Colon (tissue), 2 donors: ENCODE measurements at regions not wholly inside any gene's neighbourhood (a gene's known extent, or its start where the extent isn't known, plus 50 kb on each side); places are given as distances from the start of the nearest gene placed in this dataset.

Source experiments
- FAIRE-seq: peaks from 2 replicates; lab custom pipeline; 2012; peaks lifted over from hg19 to GRCh38; lab: Jason Lieb, UNC
- donor health status: control.
- donor health status: control.

DNA sequence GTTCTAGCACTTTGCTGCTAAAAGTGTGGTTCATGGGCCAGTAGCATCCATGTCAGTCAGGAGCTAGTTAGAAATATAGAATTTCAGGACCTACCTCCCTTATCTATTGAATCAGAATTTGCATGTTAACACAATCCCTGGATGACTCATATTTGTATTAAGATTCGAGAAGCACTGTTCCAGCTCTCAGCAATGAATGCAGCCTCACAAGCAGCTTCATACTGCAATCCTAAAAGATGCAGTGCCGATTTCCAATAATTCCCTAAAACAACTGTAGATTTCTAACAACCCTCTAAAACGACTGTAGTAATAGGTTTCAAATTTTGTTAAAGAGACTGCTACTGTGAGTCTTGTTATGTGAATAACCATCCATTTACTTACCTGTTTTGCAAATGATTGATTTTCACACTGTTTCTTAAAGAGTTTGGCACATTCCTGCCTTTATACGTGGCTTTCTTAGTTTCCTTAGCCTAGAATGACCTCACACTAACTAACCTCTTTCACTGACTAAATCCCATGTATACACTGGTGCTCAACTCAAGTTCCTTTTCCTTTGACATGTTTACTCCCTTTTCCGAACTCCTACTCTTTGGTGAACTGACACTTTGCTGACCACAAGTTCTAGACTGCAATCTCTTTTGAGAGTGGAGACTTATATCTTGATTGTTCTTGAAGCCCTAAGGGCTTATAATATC, 511.8 kb downstream of the METTL15 start:
- no peak for FAIRE-seq

DNA sequence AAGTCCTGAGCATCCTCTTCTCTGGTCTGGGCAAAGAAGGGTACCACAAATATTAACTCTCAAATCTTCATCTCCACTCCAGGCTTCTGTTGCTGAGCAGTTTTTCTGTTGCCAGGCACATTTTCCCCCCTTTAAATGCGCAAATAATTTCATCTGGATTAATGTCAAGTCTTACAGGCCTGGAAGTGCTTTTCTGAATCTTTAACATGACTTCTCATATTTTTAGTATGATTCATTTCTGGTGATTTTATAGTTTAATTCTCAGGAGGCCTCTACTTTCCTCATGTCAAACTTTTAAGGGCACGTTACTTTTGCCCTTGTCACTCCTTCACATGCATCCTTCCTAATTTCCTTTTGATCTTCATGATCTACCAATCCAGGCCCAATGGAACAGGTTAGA, 510.2 kb downstream of the METTL15 start:
- no peak for FAIRE-seq

DNA sequence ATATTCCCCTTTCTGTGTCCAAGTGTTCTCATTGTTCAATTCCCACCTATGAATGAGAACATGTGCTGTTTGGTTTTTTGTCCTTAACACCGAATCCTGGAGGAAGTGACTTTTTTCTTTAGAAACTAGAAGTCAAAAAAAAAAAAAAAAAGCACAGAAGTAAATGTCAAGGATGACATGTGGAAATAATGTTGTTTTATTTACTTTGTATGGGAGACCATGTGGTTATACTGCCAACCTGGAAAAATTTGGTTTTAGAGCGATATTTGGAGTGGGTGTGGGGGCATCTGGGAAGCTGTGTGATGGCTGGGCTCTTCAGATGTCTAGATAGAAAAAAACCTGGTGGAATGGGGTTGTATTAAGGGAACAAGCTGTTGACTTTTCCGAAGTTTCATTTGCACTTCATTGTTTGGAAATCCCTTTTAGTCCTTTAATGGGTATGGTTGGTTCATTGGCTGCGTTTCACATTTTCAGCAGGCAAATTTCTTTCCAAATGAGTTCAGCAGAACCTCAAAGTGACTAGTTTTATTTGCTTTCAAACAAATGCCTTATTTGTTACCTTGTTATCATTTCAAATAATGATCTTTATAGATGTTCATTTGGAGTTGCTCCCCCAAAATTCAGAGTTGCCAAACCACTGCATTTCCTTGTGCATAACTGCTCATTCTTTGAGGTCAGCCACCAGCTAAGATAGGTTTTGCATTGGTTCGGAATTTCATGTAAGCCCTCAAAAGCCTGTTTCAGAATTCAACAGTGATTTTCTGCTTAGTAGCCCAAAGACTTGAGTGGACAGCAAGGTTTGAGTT, 508.2 kb downstream of the METTL15 start:
- FAIRE-seq = no peak

DNA sequence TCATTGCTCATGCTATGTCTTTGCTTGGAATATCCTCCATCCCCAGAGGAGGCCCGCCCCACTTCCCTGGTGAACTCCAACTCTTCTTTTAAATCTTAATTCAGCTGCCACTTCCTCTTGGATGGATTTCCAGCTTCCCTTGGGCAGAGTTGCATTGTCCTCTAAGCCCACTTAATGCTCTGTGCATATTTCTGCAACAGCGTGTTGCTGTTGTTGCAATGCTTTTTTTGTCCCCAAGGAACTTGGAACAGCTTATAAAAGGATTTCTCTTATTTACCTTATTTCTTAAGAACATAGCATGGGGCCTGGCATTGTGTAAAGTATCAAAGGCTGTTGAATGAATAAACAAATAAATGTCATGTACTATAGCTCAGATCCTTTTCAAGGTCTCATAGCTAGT, 507.4 kb downstream of the METTL15 start:
- no peak for FAIRE-seq

DNA sequence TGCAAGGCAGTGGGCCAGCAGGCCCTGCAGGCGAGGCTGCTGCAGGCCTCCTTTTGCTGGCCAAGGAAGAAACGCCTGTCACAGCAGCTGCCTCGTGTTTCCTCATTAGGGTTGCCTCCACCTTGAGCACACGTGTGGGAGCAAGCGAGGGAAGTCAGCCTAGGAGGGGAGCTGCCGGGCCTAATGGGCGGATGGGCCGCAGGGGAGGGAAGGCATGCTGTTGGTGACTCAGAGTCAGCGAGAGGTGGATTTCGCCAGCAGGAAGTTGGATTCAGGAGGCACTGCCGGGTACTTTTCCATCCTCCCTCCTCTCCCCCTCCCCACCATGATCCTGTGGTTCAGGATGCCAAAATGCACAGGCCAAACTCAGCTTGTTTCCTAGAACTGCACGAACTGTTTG, 498.7 kb downstream of the METTL15 start:
- no peak for FAIRE-seq

DNA sequence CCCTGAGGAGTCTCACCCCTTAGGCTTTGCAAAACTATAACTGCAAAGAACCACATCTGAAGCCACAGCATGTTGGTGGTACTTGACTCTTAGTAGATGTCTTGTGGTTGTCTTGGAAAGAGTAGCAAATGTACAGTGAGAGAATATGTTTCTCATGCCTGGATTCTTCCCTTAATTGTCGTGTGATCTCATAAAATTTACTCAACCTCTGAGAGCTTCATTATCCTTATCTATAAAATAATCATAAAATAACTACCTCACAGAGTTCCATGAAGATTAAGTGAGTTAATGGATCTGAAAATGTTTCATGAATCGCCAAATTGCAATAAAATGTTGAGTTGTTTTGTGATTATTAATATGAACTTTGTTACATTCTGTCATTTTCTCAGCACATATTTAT, 491.5 kb downstream of the METTL15 start:
- no peak for FAIRE-seq

DNA sequence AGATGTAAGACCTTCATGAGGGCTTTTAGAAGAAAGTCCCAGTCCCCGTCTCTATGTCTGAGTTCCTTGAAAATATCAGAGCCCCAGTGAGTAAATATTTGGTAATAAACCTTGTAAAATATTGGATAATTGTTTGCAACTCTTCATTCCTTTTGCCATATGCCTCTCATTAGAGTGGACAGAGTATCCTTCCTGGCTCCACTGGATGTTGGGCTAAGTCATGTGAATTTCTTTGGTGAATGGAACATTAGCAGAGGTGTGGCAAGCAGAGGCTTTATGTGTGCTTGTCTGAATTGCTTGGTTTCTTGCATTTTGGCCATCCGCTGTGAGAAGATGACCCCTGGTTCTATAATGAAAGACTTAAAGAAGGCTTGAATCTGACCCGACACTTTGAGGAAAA, 490.3 kb downstream of the METTL15 start:
- no peak for FAIRE-seq

DNA sequence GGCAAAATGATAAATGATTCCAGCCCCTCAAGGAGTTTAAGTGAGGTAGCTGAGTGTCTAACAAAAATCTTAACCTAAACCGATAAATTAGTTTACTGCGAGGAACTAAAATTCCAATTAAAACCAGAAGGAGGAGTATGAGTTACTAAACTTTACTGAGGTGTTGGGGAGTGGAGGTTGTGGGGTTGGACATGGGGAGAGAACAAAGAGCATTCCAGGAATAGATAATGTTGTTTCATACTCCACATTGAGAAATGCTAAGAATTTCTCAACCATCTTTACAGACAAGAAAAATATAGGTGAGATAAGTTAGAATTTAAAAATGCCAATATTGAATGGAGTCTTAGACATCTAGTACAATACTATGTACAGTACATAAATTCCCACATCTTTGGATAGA, 488.6 kb downstream of the METTL15 start:
- FAIRE-seq = no peak

DNA sequence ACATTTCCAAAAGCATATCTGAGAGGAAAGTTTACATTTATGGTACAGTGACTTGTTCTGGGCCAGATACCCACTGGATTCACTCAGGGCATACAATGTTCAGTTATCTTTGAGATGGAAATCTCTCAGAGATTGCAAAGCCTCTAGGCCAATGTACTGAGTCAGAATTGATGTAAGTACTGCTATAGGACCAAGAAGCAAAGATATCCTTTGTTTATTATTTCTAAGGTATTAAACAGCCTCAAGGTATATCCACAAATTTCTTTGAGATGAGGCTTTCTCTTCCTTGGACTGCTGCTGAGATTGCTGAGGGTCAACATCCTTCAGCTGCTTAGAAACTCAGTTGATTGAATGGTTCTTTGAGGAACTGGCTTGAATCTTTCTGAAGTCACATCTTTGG, 484.0 kb downstream of the METTL15 start:
- FAIRE-seq = no peak

DNA sequence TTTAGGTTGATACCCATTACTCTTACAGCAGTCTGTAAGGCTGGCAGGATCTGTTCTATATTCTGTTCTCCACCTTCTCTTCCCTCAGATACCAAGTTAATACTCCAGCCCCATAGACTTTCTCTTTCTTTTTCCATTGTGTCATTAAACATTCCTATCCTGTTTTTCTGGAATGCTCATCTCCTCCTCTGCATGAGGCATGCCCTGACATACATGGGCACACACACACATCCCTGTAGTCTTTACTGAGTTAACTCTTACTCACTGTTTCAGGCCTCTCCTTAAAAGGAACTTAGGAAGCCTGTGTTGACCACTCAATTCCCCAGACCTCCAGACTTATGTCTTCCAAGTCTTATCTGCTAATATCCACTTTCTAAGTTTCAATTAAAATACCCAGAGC, 476.8 kb downstream of the METTL15 start:
- FAIRE-seq = no peak

DNA sequence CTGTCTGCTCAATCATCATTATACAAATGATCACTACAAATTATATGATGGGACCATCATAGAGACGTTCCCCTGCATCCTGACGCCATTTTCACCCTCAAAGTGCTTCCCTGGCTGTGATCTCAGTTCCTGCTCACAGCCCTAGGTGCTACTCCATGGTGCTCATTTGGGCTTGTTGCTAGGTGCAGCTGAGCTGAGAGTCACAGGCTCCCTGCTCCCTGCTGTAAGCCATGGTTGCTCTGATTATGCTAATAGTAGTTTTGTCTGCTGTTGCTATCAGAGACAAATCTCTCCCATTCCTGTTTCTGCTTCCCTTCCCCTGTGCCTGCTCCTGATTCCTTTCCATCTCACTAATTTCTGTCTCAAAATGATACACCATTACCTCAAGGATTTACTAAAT, 474.3 kb downstream of the METTL15 start:
- FAIRE-seq = no peak

DNA sequence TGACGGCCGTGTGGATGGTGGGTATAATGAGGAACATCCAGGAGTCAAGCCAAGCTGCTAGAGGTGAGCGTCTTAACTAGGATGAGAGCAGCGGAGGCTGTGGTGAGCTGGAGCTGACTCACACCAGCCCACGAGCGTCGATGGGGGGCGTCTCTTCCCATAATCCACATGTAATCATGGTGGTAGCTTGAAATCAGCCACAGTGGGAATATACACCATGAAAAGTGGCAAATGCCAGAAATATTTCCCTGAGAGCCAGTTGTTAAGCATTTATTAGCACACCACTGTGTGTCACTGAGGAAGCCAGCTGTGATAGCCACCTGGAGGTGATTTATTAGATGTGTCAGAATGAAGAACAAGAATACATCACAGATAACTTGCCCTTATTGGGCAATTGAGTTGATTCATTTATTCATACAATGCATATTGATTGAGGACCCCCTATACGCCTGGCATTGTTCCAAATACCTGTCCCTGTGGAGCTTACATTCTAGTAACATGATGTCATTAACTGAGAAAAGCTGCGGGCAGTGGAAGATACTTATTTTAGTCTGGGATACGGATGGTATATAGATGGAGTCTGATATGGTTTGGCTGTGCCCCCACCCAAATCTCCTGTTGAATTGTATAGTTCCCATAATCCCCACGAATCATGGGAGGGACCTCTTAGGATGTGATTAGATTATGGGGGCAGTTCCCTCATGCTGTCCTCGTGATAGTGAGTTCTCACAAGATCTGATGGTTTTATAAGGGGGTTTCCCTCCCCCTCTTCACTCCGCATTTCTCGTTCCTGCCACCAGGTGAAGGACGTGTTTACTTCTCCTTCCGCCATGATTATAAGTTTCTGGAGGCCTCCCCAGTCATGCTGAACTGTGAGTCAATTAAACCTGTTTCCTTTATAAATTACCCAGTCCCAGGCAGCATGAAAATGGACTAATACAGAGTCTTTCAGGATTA, 473.4 kb downstream of the METTL15 start:
- FAIRE-seq = no peak

DNA sequence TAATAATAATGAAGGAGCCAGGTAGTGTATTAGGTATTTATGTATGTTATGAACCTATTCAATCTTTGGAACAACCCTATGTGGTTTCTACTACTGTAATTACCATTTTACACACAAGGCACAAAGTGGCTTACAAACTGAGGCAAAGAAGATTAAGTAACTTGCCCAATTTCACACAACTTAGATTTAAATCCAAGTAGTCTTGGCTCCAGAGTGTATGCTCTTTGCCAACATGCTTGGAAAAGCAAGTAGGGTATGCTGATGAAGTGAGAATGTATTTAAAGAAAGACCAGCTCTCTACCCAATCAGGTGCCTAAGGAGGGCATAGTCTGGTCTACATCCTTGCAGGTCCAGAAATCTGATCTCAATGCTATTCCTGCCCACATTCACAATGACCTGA, 463.2 kb downstream of the METTL15 start:
- FAIRE-seq = no peak

DNA sequence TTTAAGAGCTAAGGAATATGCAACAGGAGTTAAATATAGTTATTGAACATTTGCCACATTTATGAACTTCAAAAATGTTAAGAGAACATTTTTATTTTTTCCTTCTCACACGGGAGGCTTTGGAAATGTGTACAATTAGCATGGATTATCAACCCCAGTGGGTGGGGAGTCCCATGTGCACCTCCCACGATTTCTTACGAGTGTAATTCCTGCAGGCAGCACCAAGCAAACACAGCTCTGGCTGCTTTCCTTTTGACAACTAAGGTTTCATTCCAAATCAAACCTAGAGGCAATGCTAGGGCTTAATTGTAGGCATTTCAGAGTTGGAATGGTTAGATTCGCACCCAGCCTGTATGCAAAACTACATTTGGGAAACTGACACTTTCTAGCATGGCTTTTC, 460.9 kb downstream of the METTL15 start:
- no peak for FAIRE-seq

DNA sequence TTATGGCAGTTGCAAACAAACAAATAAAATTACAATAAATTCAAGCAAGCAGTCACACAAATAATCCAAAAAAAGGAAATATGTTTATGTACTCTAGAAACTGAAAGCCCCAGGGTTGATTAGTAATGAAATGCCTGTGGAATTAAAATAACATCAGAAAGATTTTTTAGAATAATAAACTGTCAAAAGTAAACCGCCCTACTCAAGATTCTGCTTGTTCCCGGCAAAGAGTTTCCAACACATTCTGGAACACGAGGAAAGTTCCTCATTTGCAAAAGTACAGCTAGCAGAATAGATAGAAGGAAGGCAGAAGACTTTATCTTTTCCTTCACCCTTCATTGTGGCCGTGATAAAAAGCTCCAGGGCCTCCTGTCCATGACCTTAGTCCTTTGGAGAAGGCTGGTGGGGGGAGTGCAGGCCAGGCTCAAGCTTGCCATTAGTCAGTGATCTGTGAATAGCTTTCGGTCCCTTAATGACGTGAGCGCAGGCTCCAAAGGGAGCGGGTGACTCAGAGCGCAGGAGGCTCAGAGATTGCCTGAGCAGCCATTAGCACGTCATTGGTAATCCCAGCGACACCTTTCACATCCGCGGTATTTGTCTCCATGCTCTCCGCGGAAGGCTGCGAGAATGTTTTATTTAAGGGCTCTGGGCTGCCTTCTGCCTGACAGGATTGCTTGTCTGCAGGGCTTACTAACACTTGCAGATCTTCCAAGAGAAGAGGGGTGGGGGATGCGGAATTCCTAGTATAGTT, 458.3 kb downstream of the METTL15 start:
- no peak for FAIRE-seq

DNA sequence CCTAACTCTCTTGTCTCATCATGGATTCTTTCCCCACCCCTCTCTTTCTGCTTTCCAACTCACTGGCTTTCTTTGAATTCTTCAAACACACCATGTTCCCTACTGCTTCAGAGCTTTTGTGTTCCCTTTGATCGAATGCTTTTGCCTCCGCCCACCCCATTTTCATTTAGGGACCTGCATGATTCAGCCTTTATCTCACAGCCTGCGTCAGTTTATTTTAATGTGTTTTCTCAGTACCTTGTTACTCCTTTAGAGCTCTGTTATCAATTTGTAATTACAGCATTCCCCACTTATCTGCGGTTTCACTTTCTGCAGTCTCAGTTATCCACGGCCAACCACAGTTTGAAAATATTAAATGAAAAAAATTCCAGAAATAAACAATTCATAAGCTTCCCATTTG, 451.3 kb downstream of the METTL15 start:
- FAIRE-seq = no peak

DNA sequence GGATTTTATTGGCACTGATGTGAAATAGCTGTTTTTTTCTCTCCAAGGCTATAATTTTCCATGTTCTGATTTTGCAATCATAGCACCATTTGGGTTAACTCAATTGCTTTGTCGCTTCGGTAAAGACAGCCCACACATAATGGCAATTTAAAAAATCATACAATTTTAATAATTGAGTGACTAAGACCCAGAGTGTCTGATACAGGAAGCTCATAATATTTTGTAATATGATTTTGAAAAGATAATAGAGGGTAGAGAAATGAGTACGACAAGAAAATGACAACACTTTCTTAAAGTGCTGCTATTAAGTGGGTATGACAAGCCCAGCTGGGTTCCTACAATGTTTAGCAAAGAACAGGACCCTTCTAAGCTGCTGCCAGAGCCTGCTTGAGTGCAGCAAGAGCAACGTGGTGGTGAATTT, 439.1 kb downstream of the METTL15 start:
- no peak for FAIRE-seq

DNA sequence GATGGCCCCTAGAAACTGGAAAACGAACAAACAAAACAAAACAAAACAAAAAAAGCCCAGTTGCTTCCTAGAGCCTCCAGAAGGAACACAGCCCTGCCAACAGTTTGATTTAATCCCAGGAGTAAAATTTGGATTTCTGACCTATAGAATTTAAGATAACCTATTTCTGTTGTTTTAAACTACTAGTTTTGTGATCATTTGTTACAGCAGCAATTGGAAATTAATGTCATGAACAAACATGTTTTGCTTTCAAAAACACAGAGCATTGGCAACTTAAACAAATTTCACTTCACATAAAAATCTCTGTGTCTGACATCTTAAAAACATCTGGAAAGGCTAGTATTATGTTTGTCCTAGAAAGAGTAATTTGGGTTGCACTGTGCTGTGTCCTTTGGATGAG, 437.3 kb downstream of the METTL15 start:
- no peak for FAIRE-seq

DNA sequence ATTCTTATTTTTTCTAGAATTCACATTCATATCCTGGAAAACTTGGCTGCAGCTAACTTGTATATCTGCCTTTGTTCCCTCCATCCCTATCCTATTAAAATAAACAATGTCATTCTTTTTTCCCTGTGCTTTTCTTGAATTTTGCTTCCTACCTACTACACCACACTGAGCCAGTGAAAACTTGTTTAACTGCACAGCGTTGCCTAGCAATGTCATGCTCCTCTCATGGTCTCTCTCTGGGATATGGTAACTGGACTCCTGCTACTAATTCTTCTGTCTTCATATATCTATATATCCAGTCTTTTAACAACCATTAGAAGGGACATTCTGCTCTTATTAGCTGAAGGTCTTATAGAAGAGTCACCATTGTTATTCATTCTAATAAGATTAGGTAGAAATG, 434.4 kb downstream of the METTL15 start:
- FAIRE-seq = no peak

DNA sequence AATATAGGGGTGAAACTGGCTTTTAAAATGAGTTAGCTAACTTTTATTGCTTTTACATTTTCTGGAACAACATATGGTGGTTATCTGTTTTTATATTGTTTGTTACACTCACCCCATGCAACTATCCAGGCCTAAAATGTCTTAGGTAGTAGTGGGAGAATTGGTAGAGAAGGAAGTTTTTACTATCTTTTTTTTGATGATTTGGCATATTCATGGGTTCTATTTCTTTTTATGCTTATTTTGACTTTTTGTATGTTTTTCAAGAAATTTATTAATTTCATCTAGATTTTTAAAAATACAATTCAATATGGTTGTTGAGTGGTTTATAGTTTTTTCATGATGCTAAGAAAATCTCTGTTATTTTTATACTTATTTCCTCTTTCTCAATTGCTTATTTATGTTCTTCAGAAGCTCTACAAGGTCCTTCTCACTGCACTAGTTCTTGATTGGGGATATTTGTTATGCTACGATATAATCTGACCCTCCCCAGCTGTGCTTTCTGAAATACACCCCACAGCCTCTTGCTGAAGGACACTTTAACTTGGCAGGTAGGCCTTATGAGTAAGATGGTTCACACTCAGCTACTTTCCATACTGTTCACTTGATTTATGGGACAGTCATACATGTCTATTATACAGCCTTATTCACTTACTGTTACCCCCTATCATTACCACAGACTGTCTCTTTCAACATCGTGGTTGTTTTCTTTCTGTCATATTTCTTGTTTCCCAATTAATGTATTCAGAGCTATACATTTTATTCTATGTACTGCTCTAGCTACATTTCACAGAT, 431.2 kb downstream of the METTL15 start:
- no peak for FAIRE-seq

DNA sequence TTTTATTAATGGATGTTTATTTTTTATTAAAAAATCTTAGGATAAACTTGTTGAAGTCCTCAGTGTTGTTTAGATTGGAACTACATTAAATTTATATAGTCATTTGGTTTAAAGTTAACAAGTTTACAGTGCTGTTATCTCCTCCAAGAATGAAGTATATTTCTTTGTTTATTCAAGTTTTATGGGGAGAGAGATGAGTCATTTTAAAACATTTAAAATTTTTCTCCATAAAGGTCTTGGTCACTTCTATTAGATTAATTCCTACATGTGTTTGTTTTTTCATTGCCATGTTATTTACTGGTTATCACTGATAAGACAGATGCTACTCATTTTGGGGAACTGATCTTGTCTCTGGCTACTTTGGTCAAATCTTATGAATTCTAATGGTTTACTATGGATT, 429.6 kb downstream of the METTL15 start:
- FAIRE-seq = no peak
